Mucosa of gallbladder (tissue), 1 donor: ENCODE measurements at regions not wholly inside any gene's neighbourhood (a gene's known extent, or its start where the extent isn't known, plus 50 kb on each side); places are given as distances from the start of the nearest gene placed in this dataset.

ENCODE experiments used
- DNase-seq: peaks from one replicate; pipeline ENCODE4 v3.0.0-alpha.2; 2020; ENCODE audit warnings: low spot score
- donor health status: DM: no; HTN: no; CAD: no.

- no peak for DNase-seq
Observed at GRCh38 chr6:71527886-71528285, 239.3 kb downstream of the OGFRL1 start.

GRCh38 chr6:71529026-71529425 is 240.4 kb downstream of the OGFRL1 start:
- no peak for DNase-seq

GRCh38 chr6:71529769-71530168 is 241.2 kb downstream of the OGFRL1 start:
- no peak for DNase-seq

- DNase-seq = no peak
Observed at GRCh38 chr6:71531006-71531405, 242.4 kb downstream of the OGFRL1 start.

- DNase-seq = no peak
Observed at GRCh38 chr6:71531841-71532240, 243.2 kb downstream of the OGFRL1 start.

GRCh38 chr6:71533939-71534379 is 245.3 kb downstream of the OGFRL1 start:
- no peak for DNase-seq

- DNase-seq = no peak
Observed at GRCh38 chr6:71534921-71535320, 246.3 kb downstream of the OGFRL1 start.

GRCh38 chr6:71537717-71538116 is 249.1 kb downstream of the OGFRL1 start:
- DNase-seq = no peak

GRCh38 chr6:71544028-71544427 is 255.4 kb downstream of the OGFRL1 start:
- DNase-seq = no peak

- no peak for DNase-seq
Observed at GRCh38 chr6:71544906-71545305, 256.3 kb downstream of the OGFRL1 start.

- no peak for DNase-seq
Observed at GRCh38 chr6:71545905-71546304, 257.3 kb downstream of the OGFRL1 start.

- no peak for DNase-seq
Observed at GRCh38 chr6:71551798-71552197, 263.2 kb downstream of the OGFRL1 start.

GRCh38 chr6:71556141-71556540 is 267.5 kb downstream of the OGFRL1 start:
- DNase-seq = no peak

GRCh38 chr6:71558974-71559373 is 270.4 kb downstream of the OGFRL1 start:
- DNase-seq = no peak

- no peak for DNase-seq
Observed at GRCh38 chr6:71567562-71567961, 279.0 kb downstream of the OGFRL1 start.

GRCh38 chr6:71577766-71578165 is 289.2 kb downstream of the OGFRL1 start:
- DNase-seq = no peak

GRCh38 chr6:71579902-71580301 is 291.3 kb downstream of the OGFRL1 start:
- no peak for DNase-seq

- DNase-seq = no peak
Observed at GRCh38 chr6:71582820-71583219, 294.2 kb downstream of the OGFRL1 start.

- DNase-seq = no peak
Observed at GRCh38 chr6:71584712-71585436, 296.3 kb downstream of the OGFRL1 start.

GRCh38 chr6:71585472-71585871 is 296.9 kb downstream of the OGFRL1 start:
- DNase-seq = no peak

GRCh38 chr6:71588490-71588889 is 297.9 kb upstream of the RIMS1 start:
- DNase-seq = no peak

GRCh38 chr6:71589254-71589653 is 297.1 kb upstream of the RIMS1 start:
- DNase-seq = no peak

GRCh38 chr6:71592643-71593042 is 293.7 kb upstream of the RIMS1 start:
- no peak for DNase-seq

GRCh38 chr6:71599359-71599758 is 287.0 kb upstream of the RIMS1 start:
- DNase-seq = no peak
